Astrocyte of the cerebellum (primary cell): ENCODE measurements at regions not wholly inside any gene's neighbourhood (a gene's known extent, or its start where the extent isn't known, plus 50 kb on each side); places are given as distances from the start of the nearest gene placed in this dataset.

Source experiments
- DNase-seq: peaks from one replicate; pipeline ENCODE4 v3.0.0-alpha.2; 2011; ENCODE audit warnings: low read depth
- H3K4me3 ChIP-seq: 2 replicates; pipeline ENCODE4 v1.5.1; 2011; ENCODE audit warnings: mild to moderate bottlenecking, low read depth, low read length, moderate library complexity
- in situ Hi-C: cut with HindIII; loops from 2 replicates; pipeline ENCODE4 v1.10.0; 2017; ENCODE audit warnings: low sequenced_read_pairs
- TF ChIP-seq, protein P1 (sequence below): IDR thresholded peaks from 2 replicates; pipeline ENCODE4 v1.5.1; 2012; ENCODE audit warnings: low read length, low read depth, moderate library complexity, mild to moderate bottlenecking; ENCODE audit errors: missing control alignments

DNA sequence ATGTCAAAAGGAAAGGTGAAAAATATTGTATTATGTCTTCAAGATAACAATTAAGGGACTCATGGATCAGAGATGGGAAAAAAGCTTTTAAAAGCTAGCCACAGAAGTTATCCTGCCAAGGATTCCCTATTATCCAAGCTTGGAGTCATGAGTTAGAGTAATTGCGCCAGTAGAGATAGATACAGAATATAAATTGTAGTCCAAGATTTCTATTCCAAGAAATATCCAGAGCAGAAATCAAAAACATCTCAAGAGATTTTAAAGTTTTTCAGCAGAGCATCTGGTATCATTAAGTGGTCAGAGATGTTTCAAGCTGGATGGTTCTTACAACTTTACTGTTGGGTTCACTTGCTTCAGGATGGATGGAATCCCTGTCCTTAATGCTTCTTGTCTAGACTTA lies 186.7 kb downstream of the PCDH18 start:
- TF ChIP-seq, protein P1, sequence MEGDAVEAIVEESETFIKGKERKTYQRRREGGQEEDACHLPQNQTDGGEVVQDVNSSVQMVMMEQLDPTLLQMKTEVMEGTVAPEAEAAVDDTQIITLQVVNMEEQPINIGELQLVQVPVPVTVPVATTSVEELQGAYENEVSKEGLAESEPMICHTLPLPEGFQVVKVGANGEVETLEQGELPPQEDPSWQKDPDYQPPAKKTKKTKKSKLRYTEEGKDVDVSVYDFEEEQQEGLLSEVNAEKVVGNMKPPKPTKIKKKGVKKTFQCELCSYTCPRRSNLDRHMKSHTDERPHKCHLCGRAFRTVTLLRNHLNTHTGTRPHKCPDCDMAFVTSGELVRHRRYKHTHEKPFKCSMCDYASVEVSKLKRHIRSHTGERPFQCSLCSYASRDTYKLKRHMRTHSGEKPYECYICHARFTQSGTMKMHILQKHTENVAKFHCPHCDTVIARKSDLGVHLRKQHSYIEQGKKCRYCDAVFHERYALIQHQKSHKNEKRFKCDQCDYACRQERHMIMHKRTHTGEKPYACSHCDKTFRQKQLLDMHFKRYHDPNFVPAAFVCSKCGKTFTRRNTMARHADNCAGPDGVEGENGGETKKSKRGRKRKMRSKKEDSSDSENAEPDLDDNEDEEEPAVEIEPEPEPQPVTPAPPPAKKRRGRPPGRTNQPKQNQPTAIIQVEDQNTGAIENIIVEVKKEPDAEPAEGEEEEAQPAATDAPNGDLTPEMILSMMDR, result no peak
- DNase-seq, result no peak
- no peak overlapping the region for H3K4me3 ChIP-seq
- in situ Hi-C loops, result no loop called here

DNA sequence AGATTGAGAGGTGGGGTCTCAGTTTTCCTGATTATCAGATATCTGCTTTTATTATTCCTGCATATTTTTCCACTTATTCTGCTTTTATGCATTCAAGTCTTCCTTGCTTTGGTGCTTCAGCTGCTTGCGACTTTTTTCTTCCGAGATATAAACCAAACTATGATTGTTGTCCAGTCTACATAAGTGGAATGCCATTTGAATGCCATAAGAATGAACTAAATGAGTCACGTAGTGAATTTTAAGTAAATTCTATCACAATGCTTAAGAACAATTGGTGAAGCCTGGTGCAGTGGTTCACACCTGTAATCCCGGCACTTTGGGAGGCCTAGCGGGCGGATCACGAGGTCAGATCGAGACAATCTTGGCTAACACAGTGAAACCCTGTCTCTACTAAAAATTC lies 189.1 kb downstream of the PCDH18 start:
- in situ Hi-C loops, result no loop called here
- H3K4me3 ChIP-seq, result no peak overlapping the region
- TF ChIP-seq, protein P1, result no peak
- no peak for DNase-seq

DNA sequence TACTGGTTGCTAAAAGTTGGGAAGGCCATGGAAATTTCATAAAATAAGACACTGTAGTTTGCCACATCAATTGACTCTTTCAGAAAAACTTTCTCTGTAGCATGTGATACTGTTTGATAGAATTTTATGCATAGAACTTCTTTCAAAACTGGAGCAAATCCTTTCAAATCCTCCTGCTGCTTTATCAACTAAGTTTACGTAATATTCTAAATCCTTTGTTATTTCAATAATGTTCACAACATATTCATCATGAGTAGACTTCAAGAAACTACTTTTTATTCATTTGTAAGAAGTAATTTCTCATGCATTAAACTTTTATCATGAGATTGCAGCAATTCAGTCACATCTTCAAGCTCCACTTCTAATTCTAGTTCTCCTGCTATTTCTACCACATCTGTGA lies 199.3 kb downstream of the PCDH18 start:
- in situ Hi-C loops, result no loop called here
- no peak for DNase-seq
- no peak overlapping the region for H3K4me3 ChIP-seq
- TF ChIP-seq, protein P1, result no peak

DNA sequence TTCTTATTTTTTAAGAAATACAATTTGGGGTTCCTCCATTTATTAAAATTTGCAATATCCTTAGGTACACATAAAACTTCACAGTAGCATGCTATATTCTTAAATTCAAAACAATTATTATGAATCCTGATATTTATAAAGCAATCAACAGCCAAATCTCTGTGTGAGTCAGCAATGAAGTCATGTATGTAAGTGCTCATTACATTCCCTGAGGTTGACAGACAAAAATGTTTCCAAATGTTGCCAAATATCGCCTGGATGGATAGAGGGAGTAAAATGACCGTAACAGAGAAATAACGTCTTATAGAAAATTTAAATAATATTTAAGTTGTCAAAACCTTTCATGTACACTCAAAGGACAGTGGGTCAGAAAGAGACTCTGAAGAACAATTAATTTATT lies 220.0 kb downstream of the PCDH18 start:
- TF ChIP-seq, protein P1, result no peak
- peak; percentile 16 for DNase-seq
- in situ Hi-C loops, result no loop called here
- no peak overlapping the region for H3K4me3 ChIP-seq

DNA sequence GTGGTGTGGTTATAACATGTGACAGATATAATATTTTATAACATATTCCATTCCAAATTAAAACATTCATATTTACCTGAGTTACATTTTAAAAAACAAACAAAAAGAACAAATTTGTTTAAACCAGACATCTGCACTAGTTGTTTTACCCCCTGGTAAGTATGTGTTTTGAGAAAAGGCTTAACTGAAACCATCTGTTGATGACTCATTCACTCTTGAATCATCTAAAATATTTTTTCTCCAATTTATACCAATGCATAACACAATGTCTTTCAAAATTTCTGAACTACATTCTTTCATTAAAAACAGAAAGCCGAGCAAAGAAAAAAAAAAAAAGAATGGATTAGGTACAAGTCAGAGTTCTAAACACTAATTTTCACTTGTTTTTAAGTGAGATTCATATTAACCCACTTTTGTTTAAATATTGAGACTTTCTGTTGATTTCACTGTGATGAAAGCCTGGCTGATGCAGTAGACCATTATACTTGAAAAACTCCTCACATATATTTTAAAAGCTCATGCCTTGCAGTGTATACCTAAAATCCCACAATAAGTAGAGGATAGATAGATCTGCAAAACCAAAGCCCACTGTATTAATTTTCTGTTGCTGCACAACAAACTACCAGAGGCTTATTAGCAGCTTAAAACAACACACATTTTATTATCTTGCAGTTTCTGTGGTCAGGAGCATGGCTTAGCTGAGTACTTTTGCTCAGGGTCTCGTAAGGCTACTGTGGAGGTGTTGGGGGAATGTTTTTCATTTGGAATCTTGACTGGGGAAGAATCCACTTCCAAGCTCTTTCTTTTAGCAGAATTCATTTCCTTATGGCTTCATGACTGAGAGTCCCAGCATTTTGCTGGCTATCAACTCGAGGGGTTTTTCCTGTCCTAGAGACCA lies 221.5 kb downstream of the PCDH18 start:
- no peak overlapping the region for H3K4me3 ChIP-seq
- peak; percentile 81 for DNase-seq

DNA sequence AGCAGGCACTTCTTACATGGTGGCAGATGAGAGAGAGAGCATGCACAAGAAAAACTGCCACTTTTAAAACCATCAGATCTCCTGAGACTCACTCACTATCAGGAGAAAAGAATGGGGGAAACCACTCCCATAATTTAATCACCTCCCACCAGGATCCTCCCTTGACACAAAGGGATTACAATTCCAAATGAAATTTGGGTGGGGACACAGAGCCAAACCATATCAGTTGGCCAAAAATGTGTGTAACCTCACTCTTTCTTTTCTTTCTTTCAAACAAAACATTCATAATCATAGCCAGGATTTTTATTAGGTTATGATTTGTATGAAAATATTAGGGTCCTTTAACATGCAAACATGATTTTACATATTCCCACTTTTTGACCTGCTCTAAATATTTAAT lies 222.1 kb downstream of the PCDH18 start:
- no peak overlapping the region for H3K4me3 ChIP-seq
- peak; percentile 41 for DNase-seq
- in situ Hi-C loops, result no loop called here
- TF ChIP-seq, protein P1, result no peak

More for the DNA sequence above, 221.5 kb downstream of the PCDH18 start:
- in situ Hi-C loops, result no loop called here
- TF ChIP-seq, protein P1, result no peak
